ENCODE measurements at regions not wholly inside any gene's neighbourhood (a gene's known extent, or its start where the extent isn't known, plus 50 kb on each side); places are given as distances from the start of the nearest gene placed in this dataset.

DNA sequence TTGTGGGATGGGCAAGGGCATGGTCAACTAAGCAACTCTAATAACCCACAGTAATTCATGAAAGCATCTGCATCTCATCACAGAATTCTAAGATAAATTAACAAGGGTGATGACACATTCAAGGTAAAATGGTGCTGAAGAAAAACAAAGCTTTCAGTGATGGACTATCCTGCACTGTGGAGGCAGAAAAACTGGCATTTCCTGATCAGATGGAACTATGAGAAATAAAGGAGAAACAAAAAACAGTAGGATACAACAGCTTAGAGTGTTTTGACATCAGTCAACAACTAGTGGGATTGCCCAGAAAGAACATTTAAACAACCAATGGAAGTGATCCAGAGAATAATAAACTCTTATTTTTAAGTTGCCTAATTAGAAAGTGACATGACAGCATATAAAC is 327.0 kb downstream of the KLF5 start:
- no peak overlapping the region for H3K4me3 ChIP-seq (ENCODE audit: low read length)
- no peak overlapping the region for H3K9ac ChIP-seq (ENCODE audit: low read length)
- no peaks in the 10 kb centered on the region for H3K36me3 ChIP-seq (ENCODE audit: control insufficient read depth, low read depth, low read length)
- no peak overlapping the region for H3K27ac ChIP-seq (ENCODE audit: low read length)
- H3K4me1 ChIP-seq (ENCODE audit: control insufficient read depth, low read depth, low read length), result no peaks in the 10 kb centered on the region
- no peaks in the 10 kb centered on the region for H3K9me3 ChIP-seq (ENCODE audit: control insufficient read depth, low read depth, low read length)
- no peaks in the 10 kb centered on the region for H3K27me3 ChIP-seq (ENCODE audit: control insufficient read depth, insufficient read depth, low read length)

DNA sequence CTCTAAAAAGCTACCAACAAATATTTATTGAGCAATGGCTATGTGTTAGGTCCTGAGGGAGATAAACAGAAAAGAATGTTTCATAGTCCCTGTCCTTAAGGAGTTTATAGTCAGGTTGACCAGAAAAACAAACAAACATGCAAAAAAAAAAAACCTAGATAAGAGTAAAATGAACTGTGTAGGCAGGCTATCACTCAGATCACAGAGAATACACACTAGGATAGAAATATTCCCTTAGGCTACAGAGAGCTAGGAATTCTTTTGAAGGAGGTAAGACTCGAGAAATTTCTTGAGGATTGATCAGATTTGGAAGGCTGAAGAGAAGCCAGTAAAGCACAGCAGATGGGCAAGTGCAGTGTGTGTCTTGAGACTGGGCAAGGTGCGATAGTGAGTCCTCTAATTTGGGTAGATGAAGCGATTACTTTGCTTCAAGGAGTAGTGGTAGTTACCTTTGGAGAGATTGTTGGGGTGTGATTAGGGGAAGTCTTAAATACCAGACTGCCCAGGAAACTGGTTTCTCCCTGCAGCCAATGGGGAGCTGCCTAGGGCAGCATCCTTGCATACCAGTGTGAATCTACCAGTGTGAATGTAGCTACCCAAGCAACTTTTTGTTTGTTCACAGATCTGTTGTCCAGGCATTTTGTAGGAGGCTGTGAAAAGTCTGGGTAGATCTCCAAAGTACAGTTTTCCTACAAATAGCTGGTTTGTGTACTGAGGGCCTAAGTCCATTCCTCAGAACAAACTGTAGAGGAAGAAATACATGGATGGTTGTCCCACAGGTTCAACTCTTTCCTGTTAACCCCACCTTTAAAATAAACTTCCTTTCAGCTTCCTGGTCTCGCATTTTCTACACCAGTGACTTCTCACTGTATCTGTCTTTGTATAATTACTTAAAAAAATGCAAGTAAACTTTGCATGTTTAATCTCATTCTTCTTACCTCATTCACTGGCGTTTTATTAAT is 314.1 kb downstream of the KLF5 start:
- Histone ChIP-seq H3K27ac (ENCODE audit: low read length) (no peak overlapping the region), H3K4me1 (ENCODE audit: control insufficient read depth, low read depth, low read length) (no peaks in the 10 kb centered on the region), H3K27me3 (ENCODE audit: control insufficient read depth, insufficient read depth, low read length) (no peaks in the 10 kb centered on the region), H3K9ac (ENCODE audit: low read length) (no peak overlapping the region), H3K4me3 (ENCODE audit: low read length) (no peak overlapping the region), H3K36me3 (ENCODE audit: control insufficient read depth, low read depth, low read length) (no peaks in the 10 kb centered on the region), H3K9me3 (ENCODE audit: control insufficient read depth, low read depth, low read length) (no peaks in the 10 kb centered on the region)

DNA sequence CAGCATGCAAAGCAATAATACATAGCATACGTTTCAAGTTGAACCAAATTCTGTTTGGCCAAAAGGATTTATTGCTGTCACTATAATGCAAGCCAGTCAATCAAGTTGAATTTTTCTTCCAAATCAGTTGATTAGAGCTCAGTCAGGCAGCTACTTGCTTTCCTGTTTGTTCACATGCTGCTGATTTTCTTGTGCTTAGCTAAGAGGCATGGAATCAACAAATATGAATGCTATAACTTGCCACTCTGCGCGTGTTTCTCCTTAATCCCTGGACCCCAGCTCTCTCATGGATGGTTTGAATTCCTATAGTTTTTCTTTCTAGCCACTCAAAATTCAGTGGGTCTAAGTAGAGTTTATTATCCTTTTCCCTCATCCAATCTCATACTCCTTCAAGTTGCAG is 311.3 kb downstream of the KLF5 start:
- Histone ChIP-seq H3K27ac (ENCODE audit: low read length) (no peak overlapping the region), H3K27me3 (ENCODE audit: control insufficient read depth, insufficient read depth, low read length) (no peaks in the 10 kb centered on the region), H3K9ac (ENCODE audit: low read length) (no peak overlapping the region), H3K9me3 (ENCODE audit: control insufficient read depth, low read depth, low read length) (no peaks in the 10 kb centered on the region), H3K4me1 (ENCODE audit: control insufficient read depth, low read depth, low read length) (no peaks in the 10 kb centered on the region), H3K4me3 (ENCODE audit: low read length) (no peak overlapping the region), H3K36me3 (ENCODE audit: control insufficient read depth, low read depth, low read length) (no peaks in the 10 kb centered on the region)

DNA sequence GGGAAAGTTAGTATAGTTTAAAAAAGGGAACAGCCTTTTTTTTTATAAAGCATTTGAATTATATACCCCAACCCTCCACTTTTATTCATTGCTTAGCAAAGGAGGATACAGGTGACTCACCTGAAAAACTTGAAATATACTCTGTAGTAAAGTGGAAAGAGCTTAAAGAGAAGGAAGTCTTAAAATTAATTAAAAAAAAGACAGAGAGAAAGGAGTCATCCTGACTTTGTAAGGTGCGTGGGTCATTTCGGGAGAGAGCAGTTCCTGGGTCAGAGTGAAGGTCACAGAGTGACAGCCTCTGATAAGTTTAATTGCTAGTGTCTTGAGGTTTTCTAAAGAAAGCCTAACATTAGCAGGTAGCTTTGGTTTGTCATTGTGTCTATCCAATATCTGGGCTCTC is 310.3 kb downstream of the KLF5 start:
- Histone ChIP-seq H3K27ac (ENCODE audit: low read length) (no peak overlapping the region), H3K4me1 (ENCODE audit: control insufficient read depth, low read depth, low read length) (no peaks in the 10 kb centered on the region), H3K27me3 (ENCODE audit: control insufficient read depth, insufficient read depth, low read length) (no peaks in the 10 kb centered on the region)

DNA sequence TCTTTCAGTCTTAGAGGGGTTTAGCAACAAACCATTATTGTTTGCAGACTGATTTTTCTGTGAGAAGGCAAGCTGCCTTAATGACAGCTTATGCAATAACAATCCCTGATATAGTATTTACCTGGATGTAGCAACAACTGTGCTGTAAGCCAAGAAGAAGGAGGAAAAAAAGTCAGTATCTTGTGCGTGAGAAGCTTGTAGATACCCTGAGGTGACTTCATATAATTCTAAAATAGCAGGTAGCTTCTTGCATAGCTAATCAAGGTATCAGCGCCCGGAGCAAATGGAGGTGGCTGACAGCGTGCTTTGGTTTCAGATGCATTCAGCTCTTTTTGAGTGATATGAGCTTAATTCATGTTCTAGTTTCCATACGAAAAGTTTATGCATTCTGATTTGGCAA is 309.8 kb downstream of the KLF5 start:
- H3K27me3 ChIP-seq (ENCODE audit: control insufficient read depth, insufficient read depth, low read length), result no peaks in the 10 kb centered on the region
- H3K9ac ChIP-seq (ENCODE audit: low read length), result no peak overlapping the region
- H3K4me1 ChIP-seq (ENCODE audit: control insufficient read depth, low read depth, low read length), result no peaks in the 10 kb centered on the region
- no peaks in the 10 kb centered on the region for H3K36me3 ChIP-seq (ENCODE audit: control insufficient read depth, low read depth, low read length)
- no peak overlapping the region for H3K4me3 ChIP-seq (ENCODE audit: low read length)
- no peak overlapping the region for H3K27ac ChIP-seq (ENCODE audit: low read length)
- H3K9me3 ChIP-seq (ENCODE audit: control insufficient read depth, low read depth, low read length), result no peaks in the 10 kb centered on the region

More for the DNA sequence above, 310.3 kb downstream of the KLF5 start:
- H3K36me3 ChIP-seq (ENCODE audit: control insufficient read depth, low read depth, low read length), result no peaks in the 10 kb centered on the region
- H3K9ac ChIP-seq (ENCODE audit: low read length), result no peak overlapping the region
- H3K9me3 ChIP-seq (ENCODE audit: control insufficient read depth, low read depth, low read length), result no peaks in the 10 kb centered on the region
- H3K4me3 ChIP-seq (ENCODE audit: low read length), result no peak overlapping the region

DNA sequence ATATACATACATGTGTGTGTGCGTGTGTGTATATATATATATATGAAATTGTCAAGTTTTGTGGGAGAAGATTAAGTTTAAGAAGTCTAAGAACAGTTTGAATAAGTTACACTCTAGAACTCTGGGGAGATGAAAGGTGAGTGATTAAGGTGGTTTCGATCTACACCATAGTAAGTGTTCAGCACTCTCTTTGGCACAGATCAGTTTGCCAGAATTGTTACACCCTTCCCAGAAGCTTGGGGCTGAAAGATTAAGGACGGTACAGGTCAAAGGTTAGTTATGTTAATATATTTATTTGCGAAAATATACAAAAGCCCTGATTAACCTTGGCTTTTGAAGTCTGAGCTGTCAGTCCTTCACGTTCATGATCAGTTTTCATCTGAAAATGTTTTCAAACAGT is 309.1 kb downstream of the KLF5 start:
- no peaks in the 10 kb centered on the region for H3K27me3 ChIP-seq (ENCODE audit: control insufficient read depth, insufficient read depth, low read length)
- no peaks in the 10 kb centered on the region for H3K36me3 ChIP-seq (ENCODE audit: control insufficient read depth, low read depth, low read length)
- no peak overlapping the region for H3K9ac ChIP-seq (ENCODE audit: low read length)
- no peaks in the 10 kb centered on the region for H3K9me3 ChIP-seq (ENCODE audit: control insufficient read depth, low read depth, low read length)
- no peak overlapping the region for H3K4me3 ChIP-seq (ENCODE audit: low read length)
- no peak overlapping the region for H3K27ac ChIP-seq (ENCODE audit: low read length)
- H3K4me1 ChIP-seq (ENCODE audit: control insufficient read depth, low read depth, low read length), result no peaks in the 10 kb centered on the region

DNA sequence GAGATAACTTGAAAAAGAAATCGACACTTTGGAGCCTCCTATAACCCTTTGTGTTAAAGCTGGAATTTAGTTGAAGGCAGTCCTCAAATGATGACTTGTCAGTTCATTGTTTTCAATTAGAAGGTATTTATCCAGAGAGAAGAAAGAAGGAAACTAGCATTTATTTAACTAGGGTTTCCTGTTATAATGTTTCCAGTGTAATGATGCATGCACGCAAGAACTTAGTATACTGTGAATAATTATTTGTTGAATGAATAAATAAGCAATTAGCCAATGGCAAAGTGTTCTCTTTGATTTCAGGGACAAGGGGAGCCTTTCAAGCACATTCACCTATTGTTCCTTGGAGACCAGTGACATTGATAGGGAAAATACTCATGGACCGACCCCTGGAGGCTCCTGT is 307.4 kb downstream of the KLF5 start:
- H3K9me3 ChIP-seq (ENCODE audit: control insufficient read depth, low read depth, low read length), result no peaks in the 10 kb centered on the region
- H3K9ac ChIP-seq (ENCODE audit: low read length), result no peak overlapping the region
- H3K27me3 ChIP-seq (ENCODE audit: control insufficient read depth, insufficient read depth, low read length), result no peaks in the 10 kb centered on the region
- no peak overlapping the region for H3K27ac ChIP-seq (ENCODE audit: low read length)
- no peaks in the 10 kb centered on the region for H3K4me1 ChIP-seq (ENCODE audit: control insufficient read depth, low read depth, low read length)
- H3K4me3 ChIP-seq (ENCODE audit: low read length), result no peak overlapping the region
- no peaks in the 10 kb centered on the region for H3K36me3 ChIP-seq (ENCODE audit: control insufficient read depth, low read depth, low read length)

DNA sequence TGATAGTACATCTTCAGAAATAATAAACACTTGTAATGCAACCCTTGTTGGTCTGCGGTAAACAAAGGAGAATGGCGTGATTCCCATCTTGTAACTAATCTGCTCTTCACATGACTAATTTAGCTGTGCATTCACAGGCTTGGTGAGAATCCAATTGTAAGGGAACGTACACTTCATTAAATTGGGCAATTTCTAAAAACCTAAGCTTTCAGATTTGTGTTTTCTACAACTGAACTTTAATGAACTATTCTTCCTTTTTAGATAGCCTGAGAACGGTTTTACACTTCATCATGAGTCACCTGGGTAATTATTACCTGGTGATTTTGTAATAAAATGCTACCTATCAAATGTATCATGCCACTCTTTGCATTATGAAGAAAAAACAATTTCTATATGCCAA is 306.9 kb downstream of the KLF5 start:
- H3K36me3 ChIP-seq (ENCODE audit: control insufficient read depth, low read depth, low read length), result no peaks in the 10 kb centered on the region
- H3K9me3 ChIP-seq (ENCODE audit: control insufficient read depth, low read depth, low read length), result no peaks in the 10 kb centered on the region
- H3K4me3 ChIP-seq (ENCODE audit: low read length), result no peak overlapping the region
- no peaks in the 10 kb centered on the region for H3K27me3 ChIP-seq (ENCODE audit: control insufficient read depth, insufficient read depth, low read length)
- no peak overlapping the region for H3K9ac ChIP-seq (ENCODE audit: low read length)
- H3K27ac ChIP-seq (ENCODE audit: low read length), result no peak overlapping the region
- no peaks in the 10 kb centered on the region for H3K4me1 ChIP-seq (ENCODE audit: control insufficient read depth, low read depth, low read length)

DNA sequence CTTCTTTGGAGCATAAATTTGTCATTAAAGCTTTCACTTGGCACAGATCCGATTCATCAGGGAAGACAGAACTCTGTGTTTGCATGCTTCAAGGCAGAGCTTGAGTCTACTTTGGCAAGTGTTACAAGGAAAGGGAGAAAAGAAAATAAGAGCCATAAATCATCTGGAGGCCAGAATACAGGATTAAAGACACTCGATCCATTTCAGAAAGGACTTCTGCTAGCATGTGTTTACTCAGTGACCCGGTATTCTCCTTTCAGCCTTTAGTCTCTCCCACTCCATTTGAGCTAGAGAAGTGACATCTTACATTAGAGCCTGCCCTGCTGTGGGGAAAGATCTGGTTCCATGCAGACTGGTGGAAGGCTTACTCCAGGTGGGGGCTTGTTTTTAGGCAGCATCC is 306.4 kb downstream of the KLF5 start:
- no peaks in the 10 kb centered on the region for H3K36me3 ChIP-seq (ENCODE audit: control insufficient read depth, low read depth, low read length)
- H3K27ac ChIP-seq (ENCODE audit: low read length), result no peak overlapping the region
- H3K4me3 ChIP-seq (ENCODE audit: low read length), result no peak overlapping the region
- H3K9me3 ChIP-seq (ENCODE audit: control insufficient read depth, low read depth, low read length), result no peaks in the 10 kb centered on the region
- H3K27me3 ChIP-seq (ENCODE audit: control insufficient read depth, insufficient read depth, low read length), result no peaks in the 10 kb centered on the region
- no peaks in the 10 kb centered on the region for H3K4me1 ChIP-seq (ENCODE audit: control insufficient read depth, low read depth, low read length)
- no peak overlapping the region for H3K9ac ChIP-seq (ENCODE audit: low read length)

DNA sequence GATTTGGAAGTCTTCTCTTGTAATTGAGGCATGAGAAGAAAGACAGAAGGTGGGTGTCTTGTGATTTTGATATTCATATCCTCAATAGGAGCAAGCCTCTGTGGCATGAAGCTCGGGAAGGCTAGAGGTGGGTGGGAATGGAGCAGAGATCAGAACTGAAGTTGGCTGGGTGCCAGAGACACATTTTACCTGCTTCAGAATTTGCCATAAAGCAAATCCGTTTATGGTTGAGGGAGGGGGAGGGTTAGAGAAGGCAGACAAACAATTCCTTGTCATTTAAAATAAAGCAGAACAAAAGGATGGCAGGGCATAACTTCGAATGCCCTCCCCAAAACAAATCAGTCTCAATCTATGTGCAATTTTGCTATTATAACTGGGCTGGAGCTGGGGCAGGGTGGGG is 305.9 kb downstream of the KLF5 start:
- Histone ChIP-seq H3K9me3 (ENCODE audit: control insufficient read depth, low read depth, low read length) (no peaks in the 10 kb centered on the region), H3K36me3 (ENCODE audit: control insufficient read depth, low read depth, low read length) (no peaks in the 10 kb centered on the region), H3K27me3 (ENCODE audit: control insufficient read depth, insufficient read depth, low read length) (no peaks in the 10 kb centered on the region), H3K4me3 (ENCODE audit: low read length) (no peak overlapping the region), H3K27ac (ENCODE audit: low read length) (no peak overlapping the region), H3K4me1 (ENCODE audit: control insufficient read depth, low read depth, low read length) (no peaks in the 10 kb centered on the region), H3K9ac (ENCODE audit: low read length) (no peak overlapping the region)

DNA sequence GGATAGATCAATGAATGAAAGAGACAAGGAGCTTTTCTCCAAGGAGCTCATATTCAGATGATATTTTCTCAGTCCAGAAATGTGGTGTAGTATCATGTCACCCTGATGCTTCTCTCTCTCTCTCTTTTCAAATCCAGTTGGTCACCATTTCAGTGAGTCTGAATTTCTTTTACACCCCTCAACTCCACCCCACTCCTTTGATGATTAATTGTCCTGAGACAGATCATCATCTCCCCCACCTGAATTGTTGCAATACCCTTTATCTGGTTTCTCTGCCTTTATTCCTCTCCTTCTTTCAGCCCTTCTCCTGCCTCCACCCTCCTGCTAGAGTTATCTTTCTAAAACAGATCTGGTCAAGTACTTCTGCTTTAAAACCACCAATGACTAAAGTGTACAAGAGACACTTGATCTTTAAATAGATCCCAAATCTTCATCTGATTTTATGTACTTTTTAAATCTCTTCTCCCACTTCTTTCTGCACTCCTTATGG is 299.8 kb downstream of the KLF5 start:
- Histone ChIP-seq H3K27ac (ENCODE audit: low read length) (no peak overlapping the region), H3K27me3 (ENCODE audit: control insufficient read depth, insufficient read depth, low read length) (no peaks in the 10 kb centered on the region), H3K9me3 (ENCODE audit: control insufficient read depth, low read depth, low read length) (no peaks in the 10 kb centered on the region), H3K4me3 (ENCODE audit: low read length) (no peak overlapping the region), H3K9ac (ENCODE audit: low read length) (no peak overlapping the region), H3K4me1 (ENCODE audit: control insufficient read depth, low read depth, low read length) (no peaks in the 10 kb centered on the region), H3K36me3 (ENCODE audit: control insufficient read depth, low read depth, low read length) (no peaks in the 10 kb centered on the region)

DNA sequence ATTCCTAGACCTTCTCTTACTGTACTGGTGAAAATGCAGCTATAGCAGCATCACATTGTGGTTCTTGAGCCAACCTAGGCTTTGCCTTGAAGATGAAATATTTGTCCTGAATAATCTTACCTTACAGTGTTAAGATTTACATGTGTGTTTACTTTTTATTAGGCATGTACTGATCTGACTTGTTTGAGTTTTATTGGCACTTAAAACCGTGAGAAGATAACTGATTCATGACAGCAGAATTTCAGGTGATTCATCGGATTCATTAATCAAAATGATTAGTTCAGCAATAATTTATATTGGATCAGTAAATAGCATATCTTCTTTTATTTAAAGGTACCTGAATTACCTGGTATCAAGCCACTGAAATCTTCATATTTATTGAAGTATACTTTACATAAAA is 296.3 kb downstream of the KLF5 start:
- Histone ChIP-seq H3K4me3 (ENCODE audit: low read length) (no peak overlapping the region), H3K4me1 (ENCODE audit: control insufficient read depth, low read depth, low read length) (no peaks in the 10 kb centered on the region), H3K36me3 (ENCODE audit: control insufficient read depth, low read depth, low read length) (no peaks in the 10 kb centered on the region), H3K9me3 (ENCODE audit: control insufficient read depth, low read depth, low read length) (no peaks in the 10 kb centered on the region), H3K27ac (ENCODE audit: low read length) (no peak overlapping the region), H3K9ac (ENCODE audit: low read length) (no peak overlapping the region), H3K27me3 (ENCODE audit: control insufficient read depth, insufficient read depth, low read length) (no peaks in the 10 kb centered on the region)

All from iPS-18a (cell line).